Stomach (tissue), 4 donors: ENCODE measurements at regions not wholly inside any gene's neighbourhood (a gene's known extent, or its start where the extent isn't known, plus 50 kb on each side); places are given as distances from the start of the nearest gene placed in this dataset.

Experiments
- CTCF ChIP-seq, 7 experiments: fragments of 450-650 bp in 4 of 7; fragments of 200-600 bp in 3 of 7; sonication (generic) in 3 of 7; IDR thresholded peaks; one replicate each; pipeline ENCODE4 v1.5.1; 2016 to 2019; ENCODE audit warnings: antibody characterized with exemption in 7 of 7, control low read depth in 2 of 7, mild to moderate bottlenecking in 1 of 7
- POLR2AphosphoS5 ChIP-seq, 3 donors: sonication (generic); formaldehyde crosslinking; IDR thresholded peaks; one replicate each; pipeline ENCODE4 v1.6.1; 2016; ENCODE audit warnings: antibody characterized with exemption in 3 of 3

GRCh38 chr5:53790026-53790425 is 229.6 kb downstream of the NDUFS4 start:
- TF ChIP-seq CTCF (IDR thresholded peaks at IDR 0.05) (no peak), POLR2AphosphoS5 (IDR thresholded peaks at IDR 0.05) (no peak)
